NB4 (cell line): ENCODE measurements at regions not wholly inside any gene's neighbourhood (a gene's known extent, or its start where the extent isn't known, plus 50 kb on each side); places are given as distances from the start of the nearest gene placed in this dataset.

ENCODE experiments used
- CTCF ChIP-seq: IDR thresholded peaks from one replicate; pipeline ENCODE4 v1.5.1; 2012; ENCODE audit warnings: low read depth, low read length
- POLR2A ChIP-seq: IDR thresholded peaks from 2 replicates; pipeline ENCODE4 v1.6.1; 2011; ENCODE audit warnings: mild to moderate bottlenecking; ENCODE audit not compliant: insufficient read length; ENCODE audit errors: extremely low read depth

- TF ChIP-seq CTCF (no peak), POLR2A (no peak)
Observed at GRCh38 chr11:130729678-130730300, 186.5 kb downstream of the SNX19 start.
